Keratinocyte (primary cell): ENCODE measurements at regions not wholly inside any gene's neighbourhood (a gene's known extent, or its start where the extent isn't known, plus 50 kb on each side); places are given as distances from the start of the nearest gene placed in this dataset.

ENCODE experiments used
- DNase-seq: peaks from one replicate; pipeline ENCODE4 v3.0.0-alpha.2; 2011; ENCODE audit warnings: low read depth, missing footprints, low spot score
- FAIRE-seq: peaks from 2 replicates; lab custom pipeline; 2011; peaks lifted over from hg19 to GRCh38; lab: Jason Lieb, UNC
- H2AFZ ChIP-seq: 2 replicates; pipeline ENCODE4 v1.6.0; 2012; ENCODE audit warnings: low read length, control low read depth, inconsistent platforms; ENCODE audit not compliant: control insufficient read depth
- H3K27ac ChIP-seq: 2 replicates; pipeline ENCODE4 v1.5.1; 2011; ENCODE audit warnings: low read length; ENCODE audit not compliant: control insufficient read depth, insufficient read depth
- H3K27me3 ChIP-seq: 3 replicates; pipeline ENCODE4 v1.6.0; 2011; ENCODE audit warnings: low read length; ENCODE audit not compliant: control insufficient read depth, insufficient read depth; ENCODE audit errors: extremely low read depth
- H3K36me3 ChIP-seq, 2 experiments: 2 replicates in 1 of 2; 3 replicates in 1 of 2; pipeline ENCODE4 v1.5.1; 2011; ENCODE audit warnings: low read length in 2 of 2, mild to moderate bottlenecking in 1 of 2; ENCODE audit not compliant: control insufficient read depth in 2 of 2, insufficient read depth in 2 of 2; ENCODE audit errors: extremely low read depth in 1 of 2
- H3K4me1 ChIP-seq: 3 replicates; pipeline ENCODE4 v1.5.1; 2011; ENCODE audit warnings: low read length; ENCODE audit not compliant: control insufficient read depth, insufficient read depth; ENCODE audit errors: extremely low read depth
- H3K4me2 ChIP-seq: 3 replicates; pipeline ENCODE4 v1.6.0; 2011; ENCODE audit warnings: low read depth, low read length; ENCODE audit not compliant: control insufficient read depth, insufficient read depth; ENCODE audit errors: extremely low read depth
- H3K4me3 ChIP-seq, 3 experiments: fragments of 200-600 bp in 1 of 3; sonication (generic) in 1 of 3; 2 replicates in 2 of 3; 3 replicates in 1 of 3; pipeline ENCODE4 v1.5.1; 2011 to 2016; ENCODE audit warnings: low read length in 3 of 3, mild to moderate bottlenecking in 3 of 3, control low read depth in 2 of 3, inconsistent platforms in 1 of 3, low read depth in 1 of 3, mixed read lengths in 1 of 3, mixed run types in 1 of 3, moderate library complexity in 1 of 3; ENCODE audit not compliant: control insufficient read depth in 2 of 3, insufficient read depth in 2 of 3; ENCODE audit errors: extremely low read depth in 1 of 3
- H3K79me2 ChIP-seq: 2 replicates; pipeline ENCODE4 v1.6.0; 2012; ENCODE audit warnings: low read length; ENCODE audit not compliant: control insufficient read depth, insufficient read depth
- H3K9ac ChIP-seq: 3 replicates; pipeline ENCODE4 v1.6.0; 2011; ENCODE audit warnings: low read length; ENCODE audit not compliant: control insufficient read depth, insufficient read depth; ENCODE audit errors: extremely low read depth
- H3K9me1 ChIP-seq: 3 replicates; pipeline ENCODE4 v1.6.0; 2011; ENCODE audit warnings: low read length; ENCODE audit not compliant: control insufficient read depth, insufficient read depth; ENCODE audit errors: extremely low read depth
- H3K9me3 ChIP-seq: 2 replicates; pipeline ENCODE4 v1.5.1; 2012; ENCODE audit warnings: low read depth, low read length; ENCODE audit not compliant: control insufficient read depth
- H4K20me1 ChIP-seq: 3 replicates; pipeline ENCODE4 v1.6.0; 2011; ENCODE audit warnings: low read length; ENCODE audit not compliant: control insufficient read depth, insufficient read depth; ENCODE audit errors: extremely low read depth
- CTCF ChIP-seq, 3 experiments: IDR thresholded peaks in 1 of 3; conservative IDR thresholded peaks in 1 of 3; optimal IDR thresholded peaks in 1 of 3; 2 replicates in 2 of 3; 3 replicates in 1 of 3; pipeline versions ENCODE3 to v1.5.1; 2011; ENCODE audit warnings: low read length in 3 of 3, mild to moderate bottlenecking in 3 of 3, moderate library complexity in 2 of 3, control low read depth in 1 of 3, inconsistent platforms in 1 of 3; ENCODE audit not compliant: insufficient read depth in 2 of 3; ENCODE audit errors: extremely low read depth in 1 of 3
- EZH2 ChIP-seq: IDR thresholded peaks from one replicate; pipeline ENCODE4 v1.6.1; 2012; ENCODE audit warnings: inconsistent platforms, mild to moderate bottlenecking, low read length, moderate library complexity
- dilution Hi-C: fragments of 300-500 bp; cut with MboI; formaldehyde crosslinking; loops from one replicate; pipeline ENCODE4 v1.7.0; 2020; ENCODE audit warnings: low sequenced_read_pairs; ENCODE audit not compliant: extremely low pct_ligation_motif_present

- Histone ChIP-seq H2AFZ (no peak overlapping the region), H3K4me3 (no peak overlapping the region), H3K9ac (no peak overlapping the region), H3K4me2 (no peak overlapping the region), H3K36me3 (no peaks in the 10 kb centered on the region), H3K9me1 (no peaks in the 10 kb centered on the region), H3K79me2 (no peaks in the 10 kb centered on the region), H4K20me1 (no peaks in the 10 kb centered on the region), H3K9me3 (no peaks in the 10 kb centered on the region), H3K4me1 (no peaks in the 10 kb centered on the region), H3K27ac (no peak overlapping the region), H3K27me3 (no peaks in the 10 kb centered on the region)
- FAIRE-seq = no peak
- TF ChIP-seq CTCF (optimal IDR thresholded peaks at IDR 0.05 in 1 of 3, IDR thresholded peaks at IDR 0.05 in 1 of 3, conservative IDR thresholded peaks at IDR 0.05 in 1 of 3; ENCODE audit: extremely low read depth in 1 of 3, insufficient read depth in 2 of 3, low read length in 3 of 3) = no peak
- TF ChIP-seq EZH2 = no peak
- dilution Hi-C loops = no loop called here
- no peak for DNase-seq
These were observed 185.6 kb upstream of the RREB1 start for GRCh38 chr6:6922166-6922565.

GRCh38 chr6:6923605-6924004 lies 184.2 kb upstream of the RREB1 start:
- H3K4me2 ChIP-seq = no peak overlapping the region
- H2AFZ ChIP-seq = no peak overlapping the region
- TF ChIP-seq EZH2 = no peak
- TF ChIP-seq CTCF (optimal IDR thresholded peaks at IDR 0.05 in 1 of 3, IDR thresholded peaks at IDR 0.05 in 1 of 3, conservative IDR thresholded peaks at IDR 0.05 in 1 of 3; ENCODE audit: extremely low read depth in 1 of 3, insufficient read depth in 2 of 3, low read length in 3 of 3) = no peak
- no peaks in the 10 kb centered on the region for H4K20me1 ChIP-seq
- FAIRE-seq = no peak
- H3K27me3 ChIP-seq = no peaks in the 10 kb centered on the region
- H3K79me2 ChIP-seq = no peaks in the 10 kb centered on the region
- H3K9me3 ChIP-seq = no peaks in the 10 kb centered on the region
- no peak overlapping the region for H3K9ac ChIP-seq
- no peak overlapping the region for H3K4me3 ChIP-seq
- dilution Hi-C loops = no loop called here
- no peaks in the 10 kb centered on the region for H3K9me1 ChIP-seq
- H3K27ac ChIP-seq = no peak overlapping the region
- no peak for DNase-seq
- no peaks in the 10 kb centered on the region for H3K36me3 ChIP-seq
- no peaks in the 10 kb centered on the region for H3K4me1 ChIP-seq
